GM18867 (cell line): ENCODE measurements at regions not wholly inside any gene's neighbourhood (a gene's known extent, or its start where the extent isn't known, plus 50 kb on each side); places are given as distances from the start of the nearest gene placed in this dataset.

Experiments used
- ATAC-seq: cut with Tn5 transposase; IDR thresholded peaks from one replicate; pipeline ENCODE4 v1.9.1; 2021; ENCODE audit warnings: mild to moderate bottlenecking, moderate library complexity; ENCODE audit not compliant: unreplicated experiment

DNA sequence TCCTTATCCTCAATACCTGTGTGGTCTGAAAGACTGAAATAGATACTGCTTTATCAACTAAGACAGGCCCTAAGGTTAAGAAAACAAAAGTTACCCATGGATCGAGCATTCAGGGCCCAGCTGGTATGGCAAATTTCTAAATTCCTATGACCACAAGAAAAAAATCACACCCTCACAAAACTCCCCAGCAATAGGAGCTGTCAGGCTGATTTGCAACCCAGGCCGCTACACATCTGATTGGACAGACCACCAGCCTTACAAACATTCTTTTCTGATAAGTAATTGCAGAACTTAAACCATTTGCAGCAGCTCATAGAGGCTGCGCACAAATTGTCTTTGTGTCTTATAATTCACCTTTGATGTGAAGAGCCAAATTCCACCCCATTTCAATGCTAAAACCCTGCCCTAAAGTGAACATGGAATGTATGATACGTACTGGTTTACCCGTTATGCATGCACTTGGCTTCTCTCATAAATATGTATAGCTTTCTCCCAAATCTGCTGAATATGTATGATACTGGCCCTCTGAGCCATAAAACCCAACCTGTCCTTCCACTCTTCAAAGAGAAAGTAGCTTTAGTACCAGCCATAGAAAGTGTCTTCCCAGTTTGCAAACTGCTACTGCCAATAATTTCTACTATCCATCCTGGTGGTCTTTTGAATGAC is 842.5 kb downstream of the GRID1 start:
- ATAC-seq, result no peak

DNA sequence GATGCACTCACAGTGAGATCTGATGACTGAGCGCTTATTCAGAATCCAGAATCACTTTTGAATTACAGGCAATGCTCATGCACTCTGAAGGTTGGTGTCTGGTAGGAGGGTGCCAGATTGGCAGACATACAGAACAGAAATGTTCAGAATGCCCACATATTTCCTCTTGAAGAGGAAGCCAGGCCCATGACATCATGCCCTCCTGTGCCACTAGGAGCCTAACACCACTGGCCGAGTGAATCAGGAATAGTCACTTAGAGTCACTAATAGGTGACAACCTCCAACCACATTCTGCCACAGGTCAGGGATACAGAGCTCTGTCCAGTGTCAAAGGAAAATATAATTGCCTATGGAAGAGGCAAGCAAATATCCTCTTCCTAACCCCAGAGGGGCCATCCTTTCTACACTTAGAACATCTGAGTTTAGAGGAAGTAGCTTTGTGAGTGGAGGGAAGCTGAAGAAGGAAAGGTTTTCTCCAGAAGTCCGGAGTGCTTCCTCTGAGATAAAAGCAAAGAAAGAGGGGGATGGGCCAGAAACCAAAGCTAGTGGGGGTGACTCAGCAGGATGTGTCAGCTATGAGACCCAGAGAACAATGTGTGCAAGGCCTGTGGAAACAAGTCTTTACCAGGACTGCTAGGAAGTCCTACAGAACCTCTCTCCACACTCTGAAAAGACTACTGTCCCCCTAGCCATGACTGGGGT is 838.8 kb downstream of the GRID1 start:
- no peak for ATAC-seq

DNA sequence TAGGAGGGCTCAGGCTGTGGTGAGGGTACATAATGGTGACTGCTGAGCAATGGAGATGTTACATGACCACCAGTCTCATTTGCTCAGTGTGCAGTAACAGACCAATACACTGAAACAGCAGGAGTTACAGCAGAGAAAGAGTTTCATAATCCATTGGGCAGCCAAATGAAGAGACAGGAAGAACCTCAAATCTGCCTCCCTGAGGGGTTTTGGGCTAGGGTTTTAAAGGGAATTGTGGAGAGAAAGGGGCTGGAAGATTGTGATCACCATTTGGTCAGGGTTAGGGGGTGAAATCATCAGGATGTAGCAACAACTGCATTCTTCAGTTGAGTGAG is 838.3 kb downstream of the GRID1 start:
- no peak for ATAC-seq

DNA sequence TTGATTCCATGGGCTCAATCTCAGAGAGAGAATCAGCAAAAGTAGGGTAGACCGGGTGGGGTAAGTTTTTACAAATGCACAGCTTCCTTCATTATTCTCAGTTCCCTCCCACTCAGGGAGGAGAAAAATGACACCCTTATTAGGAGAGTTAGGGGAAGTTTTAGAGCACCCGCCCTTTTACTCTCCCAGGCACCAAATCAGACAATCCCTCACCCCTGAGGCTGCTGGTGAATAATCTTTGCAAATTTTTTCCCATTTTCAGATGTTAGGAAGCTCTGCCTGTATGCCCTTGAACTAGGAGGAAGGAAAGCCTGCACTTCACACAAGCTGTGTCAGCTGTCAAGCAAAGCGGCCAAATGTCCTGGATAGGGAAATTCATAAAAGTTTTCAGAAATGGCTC is 834.9 kb downstream of the GRID1 start:
- ATAC-seq, result no peak

DNA sequence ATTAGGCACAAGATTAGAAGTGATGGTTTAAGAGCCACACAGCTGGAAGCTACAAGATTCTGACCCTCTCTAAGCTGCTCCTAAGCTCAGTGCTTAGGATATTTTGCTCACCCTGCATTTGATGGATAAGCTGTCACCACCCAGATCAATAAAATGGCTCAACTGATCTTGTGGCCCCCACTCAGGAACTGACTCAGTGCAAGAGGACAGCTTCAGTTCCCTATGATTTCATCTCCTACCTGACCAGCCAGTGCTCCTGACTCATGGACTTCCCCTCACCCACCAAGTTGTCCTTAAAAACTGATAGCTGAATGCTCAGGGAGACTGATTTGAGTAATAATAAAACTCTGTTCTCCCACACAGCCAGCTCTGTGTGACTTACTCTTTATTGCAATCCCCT is 833.8 kb downstream of the GRID1 start:
- no peak for ATAC-seq

DNA sequence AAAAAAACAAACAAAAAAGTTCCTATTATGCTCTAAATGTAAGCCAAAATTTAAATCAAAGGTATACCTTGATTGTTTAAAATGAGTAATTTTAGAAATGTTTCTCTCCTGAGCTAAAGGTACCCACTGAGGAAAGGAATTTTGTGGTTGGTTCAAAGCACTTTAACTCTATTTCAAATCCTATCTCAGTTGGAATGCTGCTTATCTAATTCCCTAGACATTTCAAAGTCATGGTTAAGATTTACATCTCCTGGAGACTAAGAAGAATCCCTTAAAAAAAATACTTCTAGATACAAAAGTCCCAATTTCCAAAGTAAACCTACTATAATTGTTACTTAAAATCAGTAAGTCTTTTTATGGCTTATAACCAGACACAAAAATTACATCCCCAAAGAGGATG is 830.7 kb downstream of the GRID1 start:
- no peak for ATAC-seq

DNA sequence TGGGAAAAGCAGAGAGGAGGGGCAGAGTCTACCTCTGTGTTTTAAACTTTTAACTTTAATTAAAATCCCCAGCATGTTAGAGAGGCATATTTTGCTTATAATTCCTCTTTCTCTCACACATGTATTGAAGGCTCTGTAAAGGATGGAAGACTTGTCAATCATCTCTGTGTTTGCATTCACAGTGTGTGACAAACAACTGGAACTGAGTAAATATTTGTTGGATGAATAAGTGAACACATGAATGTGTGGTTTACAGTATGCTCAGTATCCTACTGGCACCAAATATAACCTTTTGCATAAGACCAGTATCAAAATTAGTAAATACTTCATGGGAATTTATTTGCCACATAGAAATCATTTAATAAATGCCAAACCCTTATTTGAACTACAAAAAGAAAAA is 829.0 kb downstream of the GRID1 start:
- ATAC-seq, result no peak

DNA sequence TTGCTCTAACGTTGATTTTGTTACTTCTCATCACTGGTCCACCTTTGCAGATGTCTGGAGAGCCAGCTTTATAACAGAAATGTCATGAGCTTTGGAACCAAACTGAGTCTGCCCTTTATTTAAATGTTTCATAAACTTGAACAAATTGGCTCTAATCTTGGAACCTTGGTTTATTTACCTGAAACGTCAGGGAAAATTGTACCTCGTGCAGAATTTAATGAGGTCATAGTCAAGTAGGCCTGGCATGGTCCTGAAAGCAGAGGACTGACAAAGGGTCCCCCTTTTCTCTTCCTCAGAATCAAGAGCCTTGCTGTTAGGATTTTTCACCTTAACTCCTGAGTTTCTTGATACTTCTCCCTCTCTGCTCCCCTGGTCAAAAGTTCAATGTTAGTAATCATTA is 828.0 kb downstream of the GRID1 start:
- ATAC-seq, result no peak

DNA sequence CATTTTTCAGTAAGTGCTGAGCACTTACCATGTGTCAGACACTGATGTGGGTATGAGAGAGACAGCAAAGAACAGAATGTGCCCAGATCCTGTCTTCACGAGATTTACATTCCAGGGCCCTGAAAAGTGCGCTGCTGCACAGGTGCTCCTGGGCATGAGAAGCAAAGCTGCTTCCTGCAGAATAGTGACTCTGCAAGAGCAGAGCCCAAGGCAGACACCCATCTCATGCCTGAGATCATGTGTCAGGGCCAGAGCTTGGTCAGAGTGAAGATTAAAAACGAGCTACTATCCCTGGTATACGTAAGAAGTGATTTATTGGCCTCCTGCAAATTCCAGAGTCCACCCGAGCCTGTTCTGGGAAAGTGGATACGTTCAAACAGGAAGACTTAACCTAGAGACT is 824.4 kb downstream of the GRID1 start:
- no peak for ATAC-seq

DNA sequence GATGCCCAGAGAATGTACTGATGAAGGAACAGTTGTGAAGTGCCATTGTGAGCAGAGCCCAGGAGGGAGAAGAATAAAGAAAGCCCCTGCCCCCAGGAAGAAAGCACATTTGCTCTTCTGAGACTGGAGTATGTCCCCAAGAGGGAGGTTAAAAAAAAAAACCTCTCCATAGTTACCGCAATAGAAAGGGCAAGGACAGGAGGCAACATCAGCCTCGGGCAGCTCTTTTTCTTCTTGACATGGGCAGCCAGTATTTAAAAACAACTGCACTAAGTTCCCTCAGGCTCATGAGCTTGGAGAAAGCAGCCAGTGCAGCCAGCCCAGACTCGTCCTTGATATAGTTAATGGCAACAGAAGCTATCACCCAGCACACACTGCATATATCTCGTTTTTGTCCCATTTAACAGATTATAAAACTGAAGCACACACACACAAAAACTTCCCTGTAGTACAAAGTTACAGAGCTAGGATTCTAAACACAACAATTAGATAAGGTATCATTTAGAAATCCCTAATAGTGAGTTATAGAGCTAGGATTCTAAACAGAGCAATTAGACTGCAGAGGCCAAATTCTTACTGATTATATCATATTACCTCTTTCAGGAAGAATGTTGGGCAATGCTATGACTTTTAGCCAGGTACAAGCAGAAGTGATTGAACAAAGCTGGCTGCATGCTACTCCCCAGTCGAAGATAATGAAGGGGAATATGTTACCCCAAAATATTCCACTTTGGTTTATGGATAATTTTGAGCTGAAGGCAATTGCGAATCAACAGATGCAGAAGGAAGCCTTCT is 823.5 kb downstream of the GRID1 start:
- no peak for ATAC-seq

DNA sequence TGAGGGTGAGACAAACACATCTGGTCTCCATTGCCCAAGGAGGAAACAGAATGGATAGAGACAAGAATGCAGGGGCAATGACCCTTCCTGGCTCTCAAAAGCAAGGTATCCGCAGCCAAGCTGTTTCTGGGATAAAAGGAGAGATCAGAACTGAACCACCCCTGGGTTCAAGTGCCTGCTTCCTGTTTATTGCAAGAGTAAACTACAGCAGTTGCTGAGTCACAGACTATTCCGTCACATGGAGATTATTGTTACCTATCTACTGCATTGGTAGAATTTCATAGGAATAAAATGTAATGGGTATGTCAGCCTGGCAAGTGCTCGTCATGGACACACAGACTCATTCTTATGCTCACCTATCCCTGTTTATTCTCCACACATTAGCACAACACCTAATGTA is 821.6 kb downstream of the GRID1 start:
- no peak for ATAC-seq

DNA sequence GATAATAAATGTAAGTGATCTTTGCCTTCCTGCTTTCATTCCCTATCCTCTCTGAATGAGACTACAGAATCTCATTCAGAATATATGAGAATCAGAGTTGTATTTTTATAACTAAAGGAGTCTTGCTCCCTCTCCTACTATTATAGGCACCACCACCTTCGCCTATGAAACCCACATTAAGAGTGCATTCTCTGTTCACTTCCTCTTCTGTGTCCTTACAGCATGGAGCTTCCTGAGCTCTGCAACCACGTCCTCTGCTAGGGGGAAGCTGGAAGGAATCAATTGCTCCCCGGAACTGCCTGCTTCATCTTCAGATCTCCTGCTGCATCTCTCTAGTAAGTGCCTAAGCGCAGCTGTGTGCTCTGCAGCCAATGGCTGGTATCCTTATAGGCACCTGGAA is 820.7 kb downstream of the GRID1 start:
- ATAC-seq, result no peak

DNA sequence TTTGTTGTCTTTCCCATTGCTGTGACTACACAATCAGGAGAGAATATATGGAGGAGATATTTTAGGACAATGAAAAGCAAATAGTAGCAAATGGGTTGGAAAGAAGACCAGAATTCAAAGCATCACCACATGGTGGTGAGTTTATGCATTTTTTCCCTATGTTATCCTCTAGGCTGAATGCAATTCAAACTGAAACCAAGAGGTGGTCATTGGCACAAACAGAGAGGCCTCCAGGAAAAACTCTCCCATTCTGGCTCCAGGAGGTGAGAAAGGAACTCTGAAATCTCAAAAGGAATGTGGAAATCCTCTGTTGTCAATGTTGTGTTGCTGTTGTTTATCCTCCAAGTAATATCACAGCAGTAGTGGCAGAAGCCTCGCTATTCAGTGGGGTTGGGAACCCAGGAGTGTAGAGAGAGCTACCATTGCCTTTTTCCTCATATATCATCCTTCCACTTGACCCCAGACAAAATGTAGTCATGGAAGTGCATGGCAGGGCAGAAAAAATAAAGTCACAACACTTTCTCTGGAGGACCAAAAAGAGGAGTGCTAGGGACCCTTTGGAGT is 819.1 kb downstream of the GRID1 start:
- no peak for ATAC-seq

DNA sequence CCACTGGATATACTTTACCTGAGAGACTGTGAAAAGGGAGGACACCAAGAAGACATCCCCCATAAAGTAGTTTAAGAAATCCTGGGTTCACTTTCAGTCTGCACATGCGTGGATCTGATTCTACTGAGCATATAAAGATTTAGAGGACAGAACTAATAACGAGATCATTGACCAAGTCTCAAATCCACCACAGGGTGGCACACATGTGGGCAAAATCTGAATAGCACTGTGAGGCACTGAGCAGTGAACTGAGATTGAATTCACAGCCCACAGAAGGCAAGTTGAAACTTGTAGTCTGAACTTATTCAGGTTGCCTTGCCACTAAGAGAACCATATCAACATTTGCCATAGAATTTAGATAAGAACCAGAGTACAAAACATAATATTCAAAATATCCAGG is 818.6 kb downstream of the GRID1 start:
- ATAC-seq, result peak; percentile 98
